RWPE2 (cell line): ENCODE measurements at regions not wholly inside any gene's neighbourhood (a gene's known extent, or its start where the extent isn't known, plus 50 kb on each side); places are given as distances from the start of the nearest gene placed in this dataset.

Experiments
- ATAC-seq: fragments of 200-7000 bp; cut with Tn5 transposase; 3 replicates; pipeline ENCODE4 v1.9.1; 2021; ENCODE audit warnings: low read depth
- DNase-seq: peaks from one replicate; pipeline ENCODE4 v3.0.0-alpha.2; 2020; ENCODE audit warnings: low spot score
- H3K27ac ChIP-seq: fragments of 450-650 bp; 2 replicates; pipeline ENCODE4 v1.5.1; 2017; ENCODE audit warnings: mild to moderate bottlenecking; ENCODE audit not compliant: poor library complexity, severe bottlenecking
- H3K27me3 ChIP-seq: fragments of 250-450 bp; sonication (Bioruptor Pico); 2 replicates; pipeline ENCODE4 v1.5.1; 2021; ENCODE audit warnings: mild to moderate bottlenecking, moderate library complexity; ENCODE audit not compliant: insufficient read depth, poor library complexity, severe bottlenecking
- H3K36me3 ChIP-seq: fragments of 250-450 bp; sonication (Bioruptor Pico); 2 replicates; pipeline ENCODE4 v1.5.1; 2020; ENCODE audit warnings: low read depth, mild to moderate bottlenecking, moderate library complexity
- H3K4me1 ChIP-seq: fragments of 250-450 bp; sonication (Bioruptor Pico); 2 replicates; pipeline ENCODE4 v1.5.1; 2021; ENCODE audit warnings: mild to moderate bottlenecking, moderate library complexity; ENCODE audit not compliant: insufficient read depth, poor library complexity, severe bottlenecking
- H3K4me3 ChIP-seq: fragments of 250-450 bp; sonication (Bioruptor Pico); 2 replicates; pipeline ENCODE4 v1.5.1; 2021; ENCODE audit warnings: mild to moderate bottlenecking, moderate library complexity; ENCODE audit not compliant: severe bottlenecking
- H3K9me3 ChIP-seq: fragments of 250-450 bp; sonication (Bioruptor Pico); 2 replicates; pipeline ENCODE4 v1.5.1; 2021; ENCODE audit warnings: mild to moderate bottlenecking, moderate library complexity; ENCODE audit not compliant: severe bottlenecking
- CTCF ChIP-seq: fragments of 450-650 bp; IDR thresholded peaks from one replicate; pipeline ENCODE4 v1.5.1; 2017; ENCODE audit warnings: mild to moderate bottlenecking, moderate library complexity; ENCODE audit not compliant: poor library complexity, severe bottlenecking

DNA sequence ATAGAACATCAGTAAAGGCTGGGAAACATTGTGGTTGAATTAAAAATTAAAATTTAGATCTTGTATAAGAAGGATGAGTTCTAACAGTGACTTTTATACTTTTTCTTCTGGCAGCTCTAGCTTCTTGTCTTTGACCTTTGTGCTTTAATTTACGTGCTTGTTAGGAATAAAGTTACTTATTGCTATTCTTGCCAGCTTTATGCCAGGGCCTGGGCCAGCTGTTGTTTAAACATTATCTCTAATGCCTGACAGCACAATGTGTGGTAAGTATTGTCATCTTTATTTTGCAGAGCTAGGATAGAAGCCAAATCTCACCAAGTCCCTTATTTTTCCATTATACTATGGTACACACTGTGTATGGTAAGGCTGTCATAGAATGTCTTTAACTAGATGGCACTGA lies 766.7 kb upstream of the GOLIM4 start:
- Histone ChIP-seq H3K27me3 (no peaks in the 10 kb centered on the region), H3K9me3 (no peaks in the 10 kb centered on the region), H3K4me3 (no peak overlapping the region), H3K4me1 (no peaks in the 10 kb centered on the region), H3K27ac (no peak overlapping the region), H3K36me3 (no peaks in the 10 kb centered on the region)
- DNase-seq (no peak), ATAC-seq (no peak)
- TF ChIP-seq CTCF, result no peak

DNA sequence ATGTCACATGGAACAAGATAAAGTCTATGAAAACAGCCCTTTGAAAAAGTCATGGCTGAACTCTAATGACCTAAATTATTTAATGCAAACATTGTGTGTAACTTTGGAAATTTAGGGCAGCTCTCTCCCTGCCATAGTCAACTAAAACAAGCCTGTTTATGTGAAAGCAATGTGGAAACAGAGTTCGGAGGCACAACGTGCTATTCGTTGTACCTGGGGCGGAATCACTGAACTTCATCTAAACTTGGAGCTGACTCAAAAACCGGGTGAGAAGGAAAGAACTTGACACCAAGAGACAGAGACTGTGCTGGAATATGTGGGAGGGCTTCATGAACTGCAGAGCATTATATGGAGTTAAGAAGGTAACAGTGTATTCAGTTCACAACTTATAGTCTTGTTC lies 764.9 kb upstream of the GOLIM4 start:
- Histone ChIP-seq H3K4me3 (no peak overlapping the region), H3K27me3 (no peaks in the 10 kb centered on the region), H3K9me3 (no peaks in the 10 kb centered on the region), H3K27ac (no peak overlapping the region), H3K36me3 (no peaks in the 10 kb centered on the region), H3K4me1 (no peaks in the 10 kb centered on the region)
- no peak for ATAC-seq
- no peak for DNase-seq
- no peak for TF ChIP-seq CTCF

- Histone ChIP-seq H3K27ac (no peak overlapping the region), H3K9me3 (no peaks in the 10 kb centered on the region), H3K4me3 (no peak overlapping the region), H3K27me3 (peaks cover under 1% of the 10 kb centered on the region), H3K4me1 (no peaks in the 10 kb centered on the region), H3K36me3 (no peaks in the 10 kb centered on the region)
- ATAC-seq (no peak), DNase-seq (no peak)
- no peak for TF ChIP-seq CTCF
Observed at GRCh38 chr3:168860028-168860427, 764.3 kb upstream of the GOLIM4 start.

DNA sequence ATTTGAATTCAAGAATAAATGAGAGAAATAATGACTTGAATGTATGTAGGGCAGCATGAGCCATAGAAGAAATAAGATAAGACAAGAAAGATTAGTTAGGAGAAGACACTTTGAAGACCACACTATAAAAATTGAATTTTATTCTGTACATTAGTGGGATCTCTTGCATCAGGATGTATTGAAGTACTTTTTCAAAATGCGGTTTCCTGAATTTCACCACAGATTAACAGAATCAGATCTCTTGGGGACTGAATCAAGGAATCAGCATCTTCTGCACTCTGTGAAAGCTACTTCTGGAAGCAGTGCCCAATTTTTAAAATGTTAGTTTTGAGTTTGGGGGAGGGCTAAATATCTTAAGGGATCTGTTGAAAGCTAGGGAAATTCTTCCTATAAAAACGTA lies 763.9 kb upstream of the GOLIM4 start:
- no peak for TF ChIP-seq CTCF
- no peak overlapping the region for H3K4me3 ChIP-seq
- no peak for ATAC-seq

DNA sequence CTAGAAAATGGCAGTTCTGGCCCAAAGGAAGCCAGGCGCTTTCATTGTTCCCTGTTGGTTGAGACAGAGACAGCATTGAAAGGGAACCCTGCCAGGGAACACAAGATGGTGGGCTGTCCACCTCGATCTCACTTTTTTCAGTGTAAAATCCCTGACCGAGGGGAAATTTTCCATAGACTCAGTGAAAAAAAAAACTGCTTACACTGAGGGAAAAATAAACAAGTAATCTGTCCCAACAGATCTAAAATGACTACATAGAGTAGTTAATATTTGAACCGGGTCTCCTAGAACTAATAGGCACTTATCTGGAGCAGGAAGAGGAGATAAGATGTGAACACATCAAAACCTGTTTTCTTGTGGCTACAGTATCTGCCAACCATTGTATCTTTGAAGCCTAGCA lies 763.4 kb upstream of the GOLIM4 start:
- TF ChIP-seq CTCF, result no peak
- Histone ChIP-seq H3K9me3 (no peaks in the 10 kb centered on the region), H3K27me3 (peaks cover 8% of the 10 kb centered on the region), H3K36me3 (no peaks in the 10 kb centered on the region), H3K4me1 (no peaks in the 10 kb centered on the region), H3K27ac (no peak overlapping the region), H3K4me3 (no peak overlapping the region)
- ATAC-seq (no peak), DNase-seq (no peak)

More for the DNA sequence above, 763.9 kb upstream of the GOLIM4 start:
- no peaks in the 10 kb centered on the region for H3K4me1 ChIP-seq
- DNase-seq, result no peak
- H3K27ac ChIP-seq, result no peak overlapping the region
- H3K9me3 ChIP-seq, result no peaks in the 10 kb centered on the region
- H3K27me3 ChIP-seq, result peaks cover 5% of the 10 kb centered on the region
- H3K36me3 ChIP-seq, result no peaks in the 10 kb centered on the region
